IMR-90 (cell line): ENCODE measurements at regions not wholly inside any gene's neighbourhood (a gene's known extent, or its start where the extent isn't known, plus 50 kb on each side); places are given as distances from the start of the nearest gene placed in this dataset.

Experiments used
- ATAC-seq: fragments of 200-7000 bp; cut with Tn5 transposase; 2 replicates; pipeline ENCODE4 v1.9.1; 2020; ENCODE audit warnings: low read depth, mild to moderate bottlenecking, moderate library complexity
- BruUV-seq: library from RNA; stranded (reverse); fragments of 400-500 nt; replicated peaks from 2 replicates; lab custom pipeline; 2021; lab: Mats Ljungman, UMichigan
- CTCF ChIA-PET: fragments of 300-600 bp; formaldehyde crosslinking; extraction: SDS; loops from one replicate; lab custom pipeline; 2021; ENCODE audit warnings: antibody characterized with exemption; lab: Yijun Ruan, JAX
- POLR2A ChIA-PET: fragments of 300-600 bp; sonication (Branson Sonifier 250); formaldehyde crosslinking; loops from one replicate; lab custom pipeline; 2022; ENCODE audit warnings: antibody characterized with exemption; ENCODE audit not compliant: unreplicated experiment; lab: Charles Lee
- DNase-seq: peaks from one replicate; pipeline ENCODE4 v3.0.0; 2013
- H2AFZ ChIP-seq: replicated peaks from 2 replicates; pipeline ENCODE3; 2013; ENCODE audit warnings: low read length, mild to moderate bottlenecking; ENCODE audit not compliant: poor library complexity
- H2AK5ac ChIP-seq: 2 replicates; pipeline ENCODE4 v1.6.1; 2013; ENCODE audit warnings: low read depth, low read length, inconsistent platforms
- H2AK9ac ChIP-seq: replicated peaks from 2 replicates; pipeline ENCODE3; 2013; ENCODE audit warnings: mild to moderate bottlenecking, low read depth, low read length, moderate library complexity; ENCODE audit not compliant: poor library complexity
- H2BK120ac ChIP-seq: 2 replicates; pipeline ENCODE4 v1.6.1; 2013; ENCODE audit warnings: low read depth, low read length, inconsistent platforms
- H2BK15ac ChIP-seq: 3 replicates; pipeline ENCODE4 v1.6.1; 2013; ENCODE audit warnings: low read depth, low read length, inconsistent platforms
- H2BK20ac ChIP-seq: 2 replicates; pipeline ENCODE4 v1.6.1; 2013; ENCODE audit warnings: low read depth, mild to moderate bottlenecking, inconsistent platforms, low read length, moderate library complexity
- H2BK5ac ChIP-seq: 2 replicates; pipeline ENCODE4 v1.6.1; 2013; ENCODE audit warnings: mild to moderate bottlenecking, low read depth, low read length, inconsistent platforms; ENCODE audit not compliant: poor library complexity, severe bottlenecking
- H3K14ac ChIP-seq: replicated peaks from 2 replicates; pipeline ENCODE4 v1.6.1; 2013; ENCODE audit warnings: low read depth, low read length, inconsistent platforms
- H3K18ac ChIP-seq: 2 replicates; pipeline ENCODE4 v1.6.1; 2013; ENCODE audit warnings: low read depth, low read length, control low read depth
- H3K23ac ChIP-seq: 2 replicates; pipeline ENCODE4 v1.6.1; 2013; ENCODE audit warnings: low read depth, low read length, inconsistent platforms
- H3K27ac ChIP-seq: 2 replicates; pipeline ENCODE4 v1.5.1; 2013; ENCODE audit warnings: mild to moderate bottlenecking, control low read depth, low read length; ENCODE audit not compliant: insufficient read depth
- H3K27me3 ChIP-seq: 2 replicates; pipeline ENCODE4 v1.6.1; 2013; ENCODE audit warnings: low read length; ENCODE audit not compliant: control insufficient read depth, insufficient read depth
- H3K36me3 ChIP-seq: 2 replicates; pipeline ENCODE4 v1.6.1; 2013; ENCODE audit warnings: low read length, mixed read lengths; ENCODE audit not compliant: control insufficient read depth, insufficient read depth
- H3K4ac ChIP-seq: 2 replicates; pipeline ENCODE4 v1.6.1; 2013; ENCODE audit warnings: low read depth, low read length, inconsistent platforms
- H3K4me1 ChIP-seq: 2 replicates; pipeline ENCODE4 v1.6.1; 2013; ENCODE audit warnings: low read length, mixed read lengths; ENCODE audit not compliant: control insufficient read depth, insufficient read depth
- H3K4me2 ChIP-seq: 2 replicates; pipeline ENCODE4 v1.6.1; 2013; ENCODE audit warnings: low read depth, mild to moderate bottlenecking, control low read depth, low read length, moderate library complexity
- H3K4me3 ChIP-seq: 2 replicates; pipeline ENCODE4 v1.5.1; 2013; ENCODE audit warnings: low read depth, mild to moderate bottlenecking, control low read depth, low read length, moderate library complexity; ENCODE audit not compliant: insufficient read depth
- H3K56ac ChIP-seq: 2 replicates; pipeline ENCODE4 v1.6.1; 2013; ENCODE audit warnings: low read length, inconsistent platforms; ENCODE audit not compliant: insufficient read depth; ENCODE audit errors: extremely low read depth
- H3K79me1 ChIP-seq, 2 experiments: 2 replicates each; pipeline ENCODE4 v1.6.1; 2013; ENCODE audit warnings: low read length in 2 of 2, inconsistent platforms in 1 of 2, low read depth in 1 of 2
- H3K9ac ChIP-seq: 2 replicates; pipeline ENCODE4 v1.6.1; 2013; ENCODE audit warnings: low read depth, low read length, control low read depth
- H3K9me1 ChIP-seq: 2 replicates; pipeline ENCODE4 v1.6.1; 2013; ENCODE audit warnings: low read length, inconsistent platforms; ENCODE audit not compliant: insufficient read depth
- H3K9me3 ChIP-seq: 2 replicates; pipeline ENCODE4 v1.6.1; 2013; ENCODE audit warnings: low read length; ENCODE audit not compliant: control insufficient read depth, insufficient read depth
- H4K20me1 ChIP-seq: 2 replicates; pipeline ENCODE4 v1.6.1; 2013; ENCODE audit warnings: low read length, inconsistent platforms; ENCODE audit not compliant: insufficient read depth
- H4K5ac ChIP-seq: 2 replicates; pipeline ENCODE4 v1.6.1; 2013; ENCODE audit warnings: mild to moderate bottlenecking, low read depth, low read length, control low read depth
- H4K8ac ChIP-seq, 2 experiments: 2 replicates each; pipeline ENCODE4 v1.6.1; 2013; ENCODE audit warnings: low read depth in 2 of 2, low read length in 2 of 2, control low read depth in 1 of 2, inconsistent platforms in 1 of 2
- H4K91ac ChIP-seq: 2 replicates; pipeline ENCODE4 v1.6.1; 2013; ENCODE audit warnings: low read depth, low read length, inconsistent platforms; ENCODE audit not compliant: insufficient read depth
- CEBPB ChIP-seq: IDR thresholded peaks from 2 replicates; pipeline ENCODE4 v1.6.1; 2012; ENCODE audit warnings: low read depth, low read length, improper control_type of control experiment
- FOS ChIP-seq: fragments of 150-350 bp; IDR thresholded peaks from 2 replicates; pipeline ENCODE4 v1.6.1; 2016; ENCODE audit warnings: low read depth, low read length
- RAD21 ChIP-seq: IDR thresholded peaks from 2 replicates; pipeline ENCODE4 v1.6.1; 2012; ENCODE audit warnings: low read length, improper control_type of control experiment
- WGBS, 2 experiments: methylation state at CpG; one replicate each; pipeline versions ENCODE4 v1.1.5 to v1.1.7; 2013; ENCODE audit warnings: missing lambda C conversion rate in 2 of 2; ENCODE audit not compliant: insufficient read length in 1 of 2; ENCODE audit errors: extremely low coverage in 2 of 2; 5-methylcytosine and 5-hydroxymethylcytosine counted together
- dilution Hi-C: fragments of 300-500 bp; cut with HindIII; formaldehyde crosslinking; loops from one replicate; pipeline ENCODE4 v1.14.3; 2018; ENCODE audit warnings: low sequenced_read_pairs; ENCODE audit not compliant: unreplicated experiment
- in situ Hi-C: fragments of 300-500 bp; cut with MboI; formaldehyde crosslinking; loops from 3 replicates; pipeline ENCODE4 v1.14.3; 2019; ENCODE audit warnings: low sequenced_read_pairs, inconsistent platforms, mixed read lengths
- intact Hi-C: fragments of 100-400 bp; cut with micrococcal nuclease; formaldehyde crosslinking; loops from 2 replicates; pipeline ENCODE4 v1.10.0; 2022

DNA sequence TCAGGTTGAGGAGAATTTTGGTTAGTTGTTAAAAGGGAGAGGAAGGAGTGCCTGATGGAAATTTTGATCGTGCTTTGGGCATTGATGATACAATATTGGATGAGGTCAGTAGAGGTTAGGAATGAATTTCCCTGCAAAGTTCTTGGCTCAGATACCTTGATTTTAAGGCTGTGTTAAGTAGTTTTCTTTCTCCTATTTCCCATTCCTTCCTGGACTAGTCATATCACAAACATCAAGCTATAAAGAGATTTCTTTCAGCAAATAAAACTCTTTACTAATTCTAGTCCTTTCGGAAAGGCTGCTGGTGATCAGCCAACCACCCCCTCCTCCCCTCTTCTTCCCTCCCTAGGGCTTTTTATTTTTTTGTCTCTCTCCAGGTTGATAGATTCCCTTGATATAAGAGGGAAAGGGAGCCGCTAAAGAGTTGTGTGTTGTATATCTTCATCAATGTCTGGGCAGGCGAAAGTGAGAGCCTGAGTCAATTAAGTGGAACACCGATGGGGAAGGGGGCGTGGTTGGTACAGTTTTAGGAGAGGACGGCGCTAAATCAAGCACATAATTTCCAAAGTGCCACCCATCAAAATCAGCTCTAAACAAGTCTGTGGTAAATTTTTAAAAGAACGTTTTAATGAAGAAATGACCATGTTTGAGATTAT lies 100.1 kb upstream of the PLXNA2 start:
- no peak overlapping the region for H2BK20ac ChIP-seq
- H2BK5ac ChIP-seq: no peak overlapping the region
- no peak for DNase-seq
- H3K9me3 ChIP-seq: no peaks in the 10 kb centered on the region
- no peak overlapping the region for H3K23ac ChIP-seq
- no peak overlapping the region for H2BK15ac ChIP-seq
- H3K56ac ChIP-seq: no peak overlapping the region
- no peak overlapping the region for H2AFZ ChIP-seq
- in situ Hi-C loops: no loop called here
- H2AK9ac ChIP-seq: no peak overlapping the region
- no peak overlapping the region for H3K18ac ChIP-seq
- TF ChIP-seq RAD21 (no peak), CEBPB (no peak), FOS (no peak)
- no peak overlapping the region for H3K14ac ChIP-seq
- H4K5ac ChIP-seq: no peak overlapping the region
- CTCF ChIA-PET: no interaction called here
- no TSS peak for BruUV-seq
- H4K91ac ChIP-seq: no peak overlapping the region
- dilution Hi-C loops: no loop called here
- intact Hi-C loops: no loop called here
- H3K27ac ChIP-seq: no peak overlapping the region
- no peak overlapping the region for H3K9ac ChIP-seq
- no peaks in the 10 kb centered on the region for H3K79me1 ChIP-seq
- no peak overlapping the region for H3K4ac ChIP-seq
- H4K20me1 ChIP-seq: no peaks in the 10 kb centered on the region
- H4K8ac ChIP-seq: no peak overlapping the region
- H2AK5ac ChIP-seq: no peak overlapping the region
- no peaks in the 10 kb centered on the region for H3K9me1 ChIP-seq
- no peak overlapping the region for H3K4me3 ChIP-seq
- ATAC-seq: no peak
- H3K4me1 ChIP-seq: no peaks in the 10 kb centered on the region
- H3K36me3 ChIP-seq: no peaks in the 10 kb centered on the region
- H3K4me2 ChIP-seq: no peak overlapping the region
- H3K27me3 ChIP-seq: no peaks in the 10 kb centered on the region
- POLR2A ChIA-PET: no interaction called here
- H2BK120ac ChIP-seq: no peak overlapping the region
- no CpG with 5 or more reads among the region's 9 CpGs for WGBS, 2 experiments
